ENCODE measurements at regions not wholly inside any gene's neighbourhood (a gene's known extent, or its start where the extent isn't known, plus 50 kb on each side); places are given as distances from the start of the nearest gene placed in this dataset.
A peak's percentile ranks its signal among the peaks of the same experiment; 100 is the strongest.

DNA sequence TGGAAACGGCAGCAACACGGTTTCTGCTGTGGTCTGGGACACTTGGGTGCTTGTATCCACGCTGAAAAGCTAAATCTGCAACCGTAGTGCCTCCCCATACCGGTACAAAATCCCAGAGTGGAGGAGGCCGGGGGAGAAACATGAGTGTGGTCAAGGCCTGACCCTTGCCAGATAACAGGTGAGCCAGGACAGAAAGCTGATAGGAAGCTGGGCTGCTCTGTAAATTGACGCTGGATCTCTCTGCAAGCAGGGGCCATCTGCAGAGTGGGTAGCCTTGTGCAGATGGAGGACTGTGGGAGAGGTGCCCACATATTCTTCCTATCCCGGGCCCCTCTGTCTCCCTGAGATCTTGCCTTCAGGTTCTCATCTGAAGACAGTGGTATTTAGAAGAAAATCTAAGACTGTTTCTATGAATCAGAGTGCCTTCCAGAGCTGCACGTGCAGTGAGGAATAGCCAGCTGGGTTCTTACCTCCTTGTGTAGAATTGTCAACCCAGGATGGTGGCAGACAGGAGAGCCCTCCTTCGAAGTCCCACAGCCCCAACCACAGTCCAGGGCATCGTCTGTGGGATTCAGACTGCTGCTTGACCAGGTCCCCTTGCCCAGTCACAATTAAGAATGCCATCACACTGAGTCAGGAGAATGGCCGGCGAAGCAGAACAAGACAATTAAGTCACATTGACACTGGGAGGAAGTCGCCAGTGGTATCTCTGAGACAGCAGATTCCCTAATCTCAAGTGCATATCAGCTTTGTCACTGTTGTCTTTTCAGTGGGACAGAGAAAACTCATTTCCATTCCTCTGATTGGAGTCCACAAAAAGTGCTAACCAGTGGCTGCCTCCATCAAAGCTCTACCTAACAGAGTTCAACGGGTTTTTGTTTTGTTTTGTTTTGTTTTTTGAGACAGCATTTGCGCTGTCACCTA lies 100.0 kb upstream of the RIPOR2 start:
- no peak for DNase-seq (ENCODE audit: insufficient read length, low spot score)
- FAIRE-seq, result no peak

DNA sequence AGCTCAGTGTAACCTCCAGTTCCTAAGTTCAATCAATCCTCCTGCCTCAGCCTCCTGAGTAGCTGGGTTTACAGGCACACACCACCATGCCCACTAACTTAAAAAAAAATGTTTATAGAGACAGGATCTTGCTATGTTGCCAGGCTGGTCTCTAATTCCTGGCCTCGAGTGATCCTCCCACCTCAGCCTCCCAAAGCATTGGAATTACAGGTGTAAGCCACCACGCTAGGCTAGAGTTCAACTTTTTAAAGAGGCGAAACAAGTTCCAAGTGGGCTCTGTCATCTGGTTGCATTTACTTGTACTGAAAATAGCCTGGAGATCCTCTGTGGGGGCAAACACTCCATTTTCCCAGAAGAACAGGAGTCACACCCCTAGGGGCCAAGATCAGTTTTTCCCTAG lies 100.7 kb upstream of the RIPOR2 start:
- no peak for FAIRE-seq
- DNase-seq (ENCODE audit: insufficient read length, low spot score), result no peak

DNA sequence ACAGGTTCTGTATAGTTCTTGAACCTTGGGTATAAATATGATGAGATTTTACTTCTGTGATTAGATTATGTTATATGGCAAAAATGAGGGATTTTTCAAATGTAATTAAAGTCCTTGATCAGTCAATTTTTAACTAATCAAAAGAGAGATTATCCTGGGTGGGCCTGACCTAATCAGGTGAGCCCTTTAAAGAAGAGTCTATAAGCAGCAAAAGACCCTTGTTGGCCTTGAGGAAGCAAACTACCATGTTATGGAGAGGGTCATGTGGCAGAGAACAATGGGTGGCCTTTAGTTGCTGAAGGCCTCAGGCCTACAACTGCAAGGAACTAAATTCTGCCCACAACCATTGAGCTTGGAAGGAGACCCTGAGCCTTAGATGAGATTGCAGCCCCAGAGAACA lies 102.5 kb upstream of the RIPOR2 start:
- no peak for DNase-seq (ENCODE audit: insufficient read length, low spot score)
- FAIRE-seq, result peak; percentile 49

DNA sequence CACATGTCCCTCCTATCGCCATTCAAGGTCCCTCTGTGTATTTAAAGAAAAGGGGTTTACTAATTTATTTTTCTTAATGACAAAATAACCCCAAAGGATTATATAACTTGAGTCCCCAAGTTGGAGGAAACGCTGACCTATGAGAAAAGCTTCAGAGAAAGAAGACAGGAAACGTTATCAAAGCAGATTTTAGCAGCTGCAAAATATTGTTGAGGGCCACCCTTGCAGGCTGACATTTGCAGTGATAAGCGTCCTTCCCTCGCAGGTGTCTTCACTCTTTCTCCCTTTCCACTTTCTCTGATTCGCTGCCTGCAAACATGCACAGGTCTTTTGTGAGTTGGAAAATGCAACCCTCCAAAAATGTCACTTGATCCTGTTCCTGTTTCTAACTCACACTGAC lies 103.2 kb upstream of the RIPOR2 start:
- peak; percentile 85 for FAIRE-seq

DNA sequence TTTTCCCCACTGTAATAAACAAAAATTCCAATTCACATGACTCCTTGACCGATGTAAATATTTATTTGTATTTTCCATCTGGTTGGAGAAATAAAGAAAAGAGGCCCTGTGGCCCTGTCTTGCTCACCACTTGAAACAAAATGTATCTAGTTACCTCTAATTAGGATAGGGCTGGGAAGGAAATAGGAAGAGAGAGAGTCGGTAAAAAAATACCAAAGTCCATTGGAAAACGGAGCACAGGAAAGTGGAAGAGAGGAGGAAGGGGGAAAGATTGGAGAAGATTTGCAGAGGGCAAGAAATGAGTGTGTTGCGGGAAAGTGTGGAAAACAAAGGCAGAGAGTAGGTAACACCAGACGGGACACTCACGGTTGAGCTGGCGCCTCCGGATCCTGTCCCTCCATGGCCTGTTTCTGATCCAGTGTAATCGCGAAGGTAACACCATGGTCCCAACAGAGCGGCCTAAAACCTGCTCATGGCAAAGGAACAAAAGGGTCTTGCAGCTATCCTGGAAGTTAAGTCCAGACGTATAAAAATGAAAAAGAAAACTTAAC lies 105.8 kb upstream of the RIPOR2 start:
- peak; percentile 86 for FAIRE-seq
- no peak for DNase-seq (ENCODE audit: insufficient read length, low spot score)

More for the DNA sequence above, 103.2 kb upstream of the RIPOR2 start:
- DNase-seq (ENCODE audit: insufficient read length, low spot score), result no peak

DNA sequence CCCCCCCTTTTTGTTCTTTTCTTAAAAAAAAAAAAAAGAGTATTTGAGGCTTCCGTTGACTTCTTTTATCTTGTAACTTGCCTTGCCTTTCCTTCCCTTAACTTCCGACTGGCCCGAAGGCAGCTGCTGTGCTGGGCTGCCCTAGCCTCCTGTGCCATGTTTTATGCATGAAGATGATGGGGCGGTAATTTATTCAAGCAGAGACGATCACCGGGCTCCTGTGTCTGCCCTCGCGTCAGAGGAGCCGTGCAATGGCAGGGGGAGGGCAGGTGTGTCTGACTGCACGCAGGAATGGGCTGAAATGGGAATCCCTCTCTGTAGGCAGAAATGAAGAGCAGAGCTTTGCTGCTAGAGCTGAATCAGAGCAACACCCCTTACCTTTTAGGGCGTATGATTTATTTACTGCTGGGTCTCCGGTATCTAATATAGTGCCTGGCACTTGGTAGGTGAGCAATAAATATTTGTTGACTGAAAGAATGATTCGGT lies 106.3 kb upstream of the RIPOR2 start:
- FAIRE-seq, result no peak
- DNase-seq (ENCODE audit: insufficient read length, low spot score), result no peak

DNA sequence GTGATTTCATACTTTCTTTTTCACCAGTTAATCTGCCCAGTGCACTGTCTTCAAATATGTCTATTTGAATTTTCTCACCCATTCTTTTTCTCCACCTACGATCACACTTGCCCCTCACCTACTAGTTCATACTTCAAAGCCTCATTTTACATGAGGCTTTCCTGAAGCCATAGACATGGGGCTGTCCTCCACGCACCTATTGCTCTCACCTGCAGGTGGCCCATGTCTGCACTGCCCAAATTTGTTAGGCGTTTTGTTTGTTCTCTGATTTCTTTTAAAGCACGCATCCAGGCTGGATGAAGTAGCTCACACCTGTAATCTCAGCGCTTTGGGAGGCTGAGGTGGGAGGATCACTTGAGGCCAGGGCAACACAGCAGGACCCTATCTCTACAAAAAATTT lies 106.8 kb upstream of the RIPOR2 start:
- FAIRE-seq, result peak; percentile 73
- no peak for DNase-seq (ENCODE audit: insufficient read length, low spot score)

DNA sequence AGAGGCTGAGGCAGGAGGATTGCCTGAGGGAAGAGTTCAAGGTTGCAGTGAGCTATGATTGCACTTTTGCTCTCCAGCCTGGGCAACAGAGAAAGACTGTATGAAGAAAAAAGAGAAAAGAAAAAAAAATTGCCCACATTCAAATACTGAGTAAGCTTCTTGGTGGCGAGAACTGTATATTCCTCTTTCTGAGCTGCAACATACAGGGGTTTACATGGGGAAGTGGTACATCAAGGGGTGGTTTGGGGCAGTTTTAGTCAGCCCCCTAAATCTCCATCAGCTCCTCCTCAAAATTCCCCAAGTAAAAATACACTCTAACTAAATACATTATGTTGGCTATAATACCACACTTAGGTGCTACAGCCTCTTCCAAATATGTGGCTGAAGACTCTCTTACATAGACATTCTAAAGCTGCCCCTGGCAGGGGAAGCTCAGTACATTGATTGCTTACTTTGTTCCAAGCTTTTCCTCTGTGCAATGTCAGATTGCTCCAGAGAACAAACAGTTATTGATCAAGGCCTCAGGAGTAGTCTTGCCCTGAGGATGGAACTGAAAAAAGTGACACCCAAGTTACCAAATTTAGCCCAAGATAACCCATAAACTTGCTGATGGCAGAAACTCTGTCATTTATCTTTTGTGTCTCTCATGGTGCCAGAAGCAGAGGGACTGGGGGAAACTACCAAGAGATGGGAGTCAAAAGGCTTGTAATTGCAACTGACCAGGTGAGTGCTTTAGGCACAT lies 107.4 kb upstream of the RIPOR2 start:
- FAIRE-seq (peak; percentile 58), DNase-seq (ENCODE audit: insufficient read length, low spot score) (no peak)

DNA sequence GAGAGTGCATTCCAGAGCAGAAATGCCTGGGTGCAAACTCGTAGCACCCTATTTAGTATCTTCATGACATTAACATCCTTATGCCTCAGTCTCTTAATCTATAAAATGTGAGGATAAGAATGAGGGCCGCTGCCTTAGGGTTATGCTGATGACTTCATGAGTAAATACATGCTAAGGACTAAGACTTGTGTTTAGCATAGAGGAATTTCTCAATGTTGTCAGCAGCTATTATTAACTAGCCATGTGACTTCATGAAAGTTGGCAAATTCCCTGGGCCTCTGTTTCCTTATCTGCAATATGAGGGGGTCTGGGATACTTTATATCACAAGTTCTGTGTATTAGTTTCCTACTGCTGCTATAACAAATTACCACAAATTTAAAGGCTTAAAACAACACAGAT lies 108.1 kb upstream of the RIPOR2 start:
- DNase-seq (ENCODE audit: insufficient read length, low spot score) (no peak), FAIRE-seq (no peak)

DNA sequence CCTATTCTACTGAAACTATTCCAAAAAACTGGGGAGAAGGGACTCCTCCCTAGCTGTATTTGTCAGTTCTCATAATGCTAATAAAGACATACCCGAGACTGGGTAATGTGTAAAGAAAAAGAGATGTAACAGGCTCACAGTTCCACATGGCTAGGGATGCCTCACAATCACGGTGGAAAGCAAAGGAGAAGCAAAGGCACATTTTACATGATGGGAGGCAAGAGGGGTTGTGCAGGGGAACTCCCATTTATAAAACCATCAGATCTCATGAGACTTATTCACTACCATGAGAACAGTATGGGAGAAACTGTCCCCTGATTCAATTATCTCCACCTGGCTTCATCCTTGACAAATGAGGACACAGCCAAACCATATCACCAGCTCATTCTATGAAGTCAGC lies 111.2 kb upstream of the RIPOR2 start:
- FAIRE-seq, result no peak

DNA sequence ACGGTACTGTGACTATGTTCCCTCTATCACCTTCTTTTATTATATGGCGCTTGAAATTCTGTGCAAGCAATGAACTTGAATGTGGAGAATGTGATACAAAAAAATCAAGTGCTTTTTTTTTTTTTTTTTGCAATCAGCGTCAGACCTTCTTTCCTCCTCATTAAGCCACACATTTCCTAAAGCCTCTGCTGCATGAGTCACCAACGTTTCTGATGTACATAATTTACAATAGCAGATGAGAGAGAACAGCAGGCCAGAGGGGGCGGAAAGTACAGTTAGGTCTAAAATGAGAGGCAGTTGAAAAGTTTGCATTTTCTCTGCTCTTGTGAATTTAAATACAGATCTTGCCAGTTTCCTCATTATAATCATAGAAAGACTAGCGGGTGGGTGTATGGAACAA lies 114.6 kb upstream of the RIPOR2 start:
- DNase-seq (ENCODE audit: insufficient read length, low spot score) (no peak), FAIRE-seq (no peak)

More for the DNA sequence above, 111.2 kb upstream of the RIPOR2 start:
- DNase-seq (ENCODE audit: insufficient read length, low spot score), result no peak

DNA sequence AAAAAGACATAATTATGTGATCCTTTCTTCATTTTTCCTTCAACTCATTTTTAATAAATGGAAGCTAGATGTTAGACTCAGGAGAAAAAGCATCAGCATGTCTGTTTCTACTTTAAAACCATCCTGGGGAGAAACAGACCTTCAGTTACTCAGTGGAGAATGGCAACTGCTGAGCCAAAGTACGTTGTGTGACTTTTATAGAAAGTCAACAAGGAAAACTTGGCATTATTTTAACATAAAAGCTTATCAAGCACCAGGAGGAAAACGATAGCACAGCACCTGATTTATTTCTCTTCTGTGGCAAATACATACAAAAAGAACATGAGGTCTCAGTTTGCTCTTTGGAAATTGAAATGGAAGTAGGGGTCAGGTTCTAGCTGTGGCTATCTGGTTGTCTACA lies 115.3 kb upstream of the RIPOR2 start:
- DNase-seq (ENCODE audit: insufficient read length, low spot score) (no peak), FAIRE-seq (peak; percentile 35)

DNA sequence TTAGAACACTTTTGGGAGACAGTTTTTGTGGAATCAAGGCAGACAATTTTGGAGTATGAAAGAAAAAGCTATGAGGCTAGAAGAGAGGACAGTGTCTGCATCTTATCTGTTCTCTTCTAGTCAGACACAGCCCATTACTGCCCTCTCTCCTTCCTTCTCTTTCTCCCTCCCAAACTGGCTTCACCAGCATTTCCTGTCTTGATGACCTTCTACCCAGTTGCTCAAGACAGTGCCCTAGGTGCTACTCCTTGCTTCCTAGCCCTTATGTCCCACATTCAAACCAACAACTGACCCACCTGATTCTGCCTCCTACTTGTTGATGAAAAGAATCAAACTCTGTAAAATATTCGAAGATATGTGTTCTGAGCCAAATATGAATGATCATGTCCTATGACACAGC lies 116.4 kb upstream of the RIPOR2 start:
- FAIRE-seq (no peak), DNase-seq (ENCODE audit: insufficient read length, low spot score) (no peak)

DNA sequence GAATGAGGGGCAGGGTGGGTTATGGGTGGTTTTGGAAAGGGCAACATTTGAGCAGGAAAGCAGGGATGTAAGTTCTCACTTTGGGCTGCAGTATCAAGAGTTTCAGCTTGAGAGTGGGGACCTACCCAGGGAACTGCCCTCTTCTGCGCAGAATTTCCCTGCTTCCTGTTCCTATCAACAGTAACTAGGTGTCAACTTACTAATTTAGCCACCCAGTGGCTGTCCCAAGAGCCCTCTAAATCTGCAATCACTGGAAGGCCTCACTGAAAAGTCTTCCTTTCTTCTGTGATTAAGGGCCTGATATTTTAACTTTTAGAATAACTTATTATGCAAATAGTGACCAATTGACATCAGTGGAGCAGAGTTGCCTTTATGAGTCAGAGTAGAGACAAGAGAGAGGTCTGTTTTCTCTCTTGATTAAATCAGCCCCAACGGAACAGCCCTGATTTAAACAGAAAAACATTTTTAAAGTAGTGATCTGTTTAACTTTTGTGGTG lies 118.2 kb upstream of the RIPOR2 start:
- DNase-seq (ENCODE audit: insufficient read length, low spot score) (no peak), FAIRE-seq (peak; percentile 59)

DNA sequence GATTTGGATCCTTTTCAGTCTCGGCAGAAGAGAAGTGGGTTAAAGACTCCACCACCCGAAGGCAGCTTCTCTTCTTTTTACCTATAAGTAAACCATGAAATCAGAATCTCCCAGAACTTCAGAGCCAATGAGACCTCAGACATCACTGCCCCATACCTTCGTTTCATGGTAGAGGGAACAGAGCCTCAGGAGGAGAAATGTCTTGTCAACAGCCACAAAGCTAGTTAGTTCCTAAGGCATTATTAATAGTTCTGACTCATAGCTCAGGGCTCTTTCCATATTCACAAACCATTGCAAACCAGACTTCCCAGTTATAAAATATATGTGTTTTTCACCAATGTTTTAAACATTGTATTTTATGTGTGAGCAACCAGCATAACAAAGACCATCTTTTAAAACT lies 118.7 kb upstream of the RIPOR2 start:
- no peak for DNase-seq (ENCODE audit: insufficient read length, low spot score)
- peak; percentile 37 for FAIRE-seq

DNA sequence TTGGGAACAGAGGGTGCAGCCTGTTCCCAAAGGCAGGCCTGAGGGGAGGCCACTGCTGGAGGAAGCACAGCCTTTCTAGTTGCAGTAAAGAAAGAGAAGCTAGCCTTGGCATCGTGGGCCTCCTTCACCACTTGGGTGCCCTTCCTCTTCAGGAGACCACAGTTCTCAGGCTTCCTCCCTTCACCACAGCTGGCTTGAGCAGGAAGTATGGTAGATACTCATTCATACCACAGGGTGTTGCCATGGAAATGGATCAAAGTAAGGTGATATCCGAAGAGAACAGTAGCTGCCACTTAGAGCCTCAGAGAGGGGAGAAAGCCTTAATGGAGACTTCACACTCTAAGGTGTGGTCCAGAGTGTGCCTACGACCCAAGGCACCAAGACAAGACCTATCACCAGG lies 120.4 kb upstream of the RIPOR2 start:
- DNase-seq (ENCODE audit: insufficient read length, low spot score) (peak; percentile 40), FAIRE-seq (peak; percentile 98)

DNA sequence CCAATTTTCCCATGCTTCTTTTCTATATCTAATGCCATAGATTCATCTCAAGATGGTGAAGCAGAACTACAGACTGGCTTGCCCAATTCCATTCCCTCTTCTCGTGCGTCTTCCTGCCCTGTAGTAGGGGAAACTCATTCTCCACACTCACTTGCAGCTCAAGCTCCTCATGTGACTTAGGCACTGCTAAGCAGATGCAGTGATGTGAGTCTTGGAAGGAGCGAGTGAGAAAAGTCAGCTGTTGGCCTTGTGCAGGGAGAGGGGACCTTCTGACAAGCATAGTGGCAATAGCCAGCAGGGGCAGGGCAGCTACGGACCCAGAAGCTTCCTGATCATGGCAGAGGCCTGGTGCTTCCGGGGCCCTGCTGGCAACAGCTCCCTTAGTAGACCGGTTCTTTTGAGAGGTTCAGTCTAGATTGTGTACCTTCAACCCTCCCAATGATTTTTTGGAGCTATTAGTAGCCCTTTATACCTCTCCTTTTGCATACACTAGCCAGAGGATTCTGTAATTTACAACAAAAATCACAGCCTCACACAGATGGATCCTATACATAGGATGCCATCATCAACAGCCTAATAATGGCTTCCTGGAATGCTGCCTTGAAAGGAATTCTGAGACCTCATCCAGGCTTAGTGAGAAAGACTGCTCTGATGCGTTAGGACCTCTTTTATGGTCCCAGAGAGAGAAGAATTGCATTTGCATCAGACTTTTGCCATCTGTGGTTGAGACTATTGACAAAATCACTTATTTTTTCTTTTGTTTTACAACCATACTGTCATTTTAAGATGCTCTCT lies 121.5 kb upstream of the RIPOR2 start:
- FAIRE-seq (no peak), DNase-seq (ENCODE audit: insufficient read length, low spot score) (no peak)

DNA sequence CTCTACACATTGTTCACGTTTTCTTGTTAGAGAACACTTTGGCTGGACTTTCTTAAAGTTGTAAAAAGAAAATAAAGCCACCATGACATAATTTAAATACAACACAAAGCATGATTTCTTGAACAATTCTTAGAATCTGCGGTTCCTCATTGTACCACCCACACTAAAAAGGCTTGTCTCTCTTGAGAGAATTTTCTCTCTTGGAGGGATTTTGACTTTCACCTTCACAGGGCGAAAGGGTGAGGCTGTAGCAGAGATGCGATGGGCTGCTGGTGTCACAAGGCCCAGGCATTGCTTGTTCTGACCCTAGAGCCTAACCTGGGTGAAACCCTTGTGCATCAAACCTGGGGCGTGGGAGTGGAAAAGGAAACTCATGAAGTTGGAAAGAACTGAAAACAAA lies 122.7 kb upstream of the RIPOR2 start:
- DNase-seq (ENCODE audit: insufficient read length, low spot score) (no peak), FAIRE-seq (no peak)

DNA sequence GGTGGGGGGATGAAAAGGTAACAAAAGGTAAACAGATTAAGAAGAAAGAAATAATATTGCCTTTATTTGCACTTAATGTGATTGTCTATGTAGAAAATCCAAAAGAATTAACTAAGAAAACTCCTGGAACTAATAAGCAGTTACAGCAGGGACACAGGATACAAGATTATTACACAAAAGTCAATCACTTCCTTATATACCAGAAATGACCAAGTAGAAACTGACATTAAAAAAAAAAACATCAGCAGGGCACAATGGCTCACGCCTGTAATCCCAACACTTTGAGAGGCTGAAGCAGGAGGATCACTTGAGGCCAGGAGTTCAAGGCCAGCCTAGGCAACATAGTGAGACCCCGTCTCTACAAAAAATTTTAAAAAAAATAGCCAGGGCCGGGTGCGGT lies 123.2 kb upstream of the RIPOR2 start:
- FAIRE-seq (no peak), DNase-seq (ENCODE audit: insufficient read length, low spot score) (no peak)

DNA sequence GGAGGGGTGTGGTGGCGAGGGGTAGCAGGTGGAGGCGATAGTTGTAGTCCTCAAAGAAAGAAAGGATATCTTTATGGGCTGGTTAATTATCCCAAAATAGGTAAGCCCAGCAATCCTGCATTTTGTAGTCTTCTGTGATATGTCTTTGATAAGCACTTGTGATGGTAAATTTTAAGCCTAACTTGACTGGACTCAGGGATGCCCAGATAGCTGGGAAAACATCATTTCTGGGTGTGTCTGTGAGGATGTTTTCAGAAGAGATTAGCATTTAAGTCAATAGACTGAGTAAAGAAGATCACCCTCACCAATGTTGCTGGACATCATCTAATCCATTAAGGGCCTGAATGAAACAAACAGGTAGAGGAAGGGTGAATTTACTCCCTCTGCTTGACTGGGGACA lies 124.8 kb upstream of the RIPOR2 start:
- FAIRE-seq (no peak), DNase-seq (ENCODE audit: insufficient read length, low spot score) (no peak)

Measured in GM19239 (cell line).